ENCODE measurements at regions not wholly inside any gene's neighbourhood (a gene's known extent, or its start where the extent isn't known, plus 50 kb on each side); places are given as distances from the start of the nearest gene placed in this dataset.

- peaks cover 5% of the 10 kb centered on the region; the same call in 1 of the 2 replicates for H3K27me3 ChIP-seq (ENCODE audit: control insufficient read depth, insufficient read depth, low read length)
- no peaks in the 10 kb centered on the region for H3K9me3 ChIP-seq (ENCODE audit: control insufficient read depth, insufficient read depth, low read depth, low read length)
- intact Hi-C loops (cut with micrococcal nuclease; ENCODE audit: unreplicated experiment) (no loop called here), in situ Hi-C loops (cut with HindIII; ENCODE audit: low pct_unique_long_range_greater_than_20kb, low sequenced_read_pairs) (no loop called here)
- ChIA-PET POLR2A (no interaction called here), CTCF (no interaction called here)
- BruUV-seq (replicated peaks): no TSS peak
- H3K4me3 ChIP-seq (ENCODE audit: low read depth in 2 of 2, low read length in 2 of 2): no peak overlapping the region
- DNase-seq (ENCODE audit: low read depth, low spot score) (no peak), ATAC-seq (no peak)
- TF ChIP-seq TCF7L2 (IDR thresholded peaks at IDR 0.05; ENCODE audit: low read depth, low read length) (no peak), REST (IDR thresholded peaks at IDR 0.05; ENCODE audit: insufficient read depth in 1 of 2, low read depth in 2 of 2, low read length in 1 of 2) (no peak), CTCF (IDR thresholded peaks at IDR 0.05) (no peak), SIN3A (IDR thresholded peaks at IDR 0.05; ENCODE audit: borderline replicate concordance, insufficient read depth, low read depth, low read length) (no peak), POLR2AphosphoS5 (IDR thresholded peaks at IDR 0.05; ENCODE audit: low read depth, low read length) (no peak)
- no peak overlapping the region for H3K27ac ChIP-seq (ENCODE audit: low read length)
- no peaks in the 10 kb centered on the region for H3K36me3 ChIP-seq (ENCODE audit: control insufficient read depth, insufficient read depth, low read length)
- H3K4me1 ChIP-seq (ENCODE audit: control insufficient read depth, insufficient read depth, low read length): no peaks in the 10 kb centered on the region
Observed at GRCh38 chr12:66902020-66902419, 223.1 kb upstream of the GRIP1 start.

GRCh38 chr12:66903782-66904396, 225.0 kb upstream of the GRIP1 start:
- Histone ChIP-seq H3K36me3 (ENCODE audit: control insufficient read depth, insufficient read depth, low read length) (no peaks in the 10 kb centered on the region), H3K4me3 (ENCODE audit: low read depth in 2 of 2, low read length in 2 of 2) (no peak overlapping the region), H3K4me1 (ENCODE audit: control insufficient read depth, insufficient read depth, low read length) (no peaks in the 10 kb centered on the region), H3K9me3 (ENCODE audit: control insufficient read depth, insufficient read depth, low read depth, low read length) (no peaks in the 10 kb centered on the region), H3K27ac (ENCODE audit: low read length) (no peak overlapping the region), H3K27me3 (ENCODE audit: control insufficient read depth, insufficient read depth, low read length) (0 out of 2 replicates have a peak, but pooled peaks cover 2% of the 10 kb centered on the region)
- DNase-seq (ENCODE audit: low read depth, low spot score) (no peak), ATAC-seq (no peak)
- TF ChIP-seq SIN3A (IDR thresholded peaks at IDR 0.05; ENCODE audit: borderline replicate concordance, insufficient read depth, low read depth, low read length) (no peak), POLR2AphosphoS5 (IDR thresholded peaks at IDR 0.05; ENCODE audit: low read depth, low read length) (no peak), CTCF (IDR thresholded peaks at IDR 0.05) (no peak; the same call in 1 of the 2 replicates), REST (IDR thresholded peaks at IDR 0.05; ENCODE audit: insufficient read depth in 1 of 2, low read depth in 2 of 2, low read length in 1 of 2) (no peak), TCF7L2 (IDR thresholded peaks at IDR 0.05; ENCODE audit: low read depth, low read length) (no peak)
- BruUV-seq (replicated peaks): no TSS peak
- intact Hi-C loops (cut with micrococcal nuclease; ENCODE audit: unreplicated experiment) (no loop called here), in situ Hi-C loops (cut with HindIII; ENCODE audit: low pct_unique_long_range_greater_than_20kb, low sequenced_read_pairs) (no loop called here)
- CTCF ChIA-PET: no interaction called here
- POLR2A ChIA-PET: no interaction called here

Measured in Panc1 (cell line).